ENCODE measurements at regions not wholly inside any gene's neighbourhood (a gene's known extent, or its start where the extent isn't known, plus 50 kb on each side); places are given as distances from the start of the nearest gene placed in this dataset.

DNA sequence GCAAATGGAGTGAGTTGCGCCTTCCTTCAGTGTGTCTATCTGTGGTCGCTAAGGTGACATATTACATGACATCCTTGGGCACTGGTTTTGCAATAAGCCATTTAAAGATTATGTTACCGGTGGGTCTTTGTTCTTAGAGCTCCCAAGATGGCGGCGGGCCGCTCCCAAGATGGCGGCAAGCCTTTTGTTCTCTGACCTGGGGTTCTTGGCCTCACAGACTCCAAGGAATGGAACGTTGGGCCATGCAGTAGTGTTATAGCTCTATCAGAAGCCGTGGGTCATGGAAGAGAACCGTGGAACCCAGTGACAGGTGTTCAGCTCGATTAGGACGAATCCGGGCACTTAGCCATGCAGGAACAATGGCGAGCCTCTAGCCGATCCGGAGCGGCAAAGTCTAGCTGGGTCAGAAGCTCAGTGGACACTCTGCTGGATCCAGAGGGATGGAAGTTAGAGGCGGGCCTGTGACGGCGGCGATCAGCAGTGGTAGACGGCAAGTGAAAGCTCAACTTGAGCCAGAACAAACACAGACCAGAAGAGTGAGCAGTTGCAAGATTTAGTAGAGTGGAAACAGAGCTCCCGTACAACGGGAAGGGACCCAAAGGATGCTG is 188.6 kb downstream of the TEX29 start:
- TF ChIP-seq, protein P1, sequence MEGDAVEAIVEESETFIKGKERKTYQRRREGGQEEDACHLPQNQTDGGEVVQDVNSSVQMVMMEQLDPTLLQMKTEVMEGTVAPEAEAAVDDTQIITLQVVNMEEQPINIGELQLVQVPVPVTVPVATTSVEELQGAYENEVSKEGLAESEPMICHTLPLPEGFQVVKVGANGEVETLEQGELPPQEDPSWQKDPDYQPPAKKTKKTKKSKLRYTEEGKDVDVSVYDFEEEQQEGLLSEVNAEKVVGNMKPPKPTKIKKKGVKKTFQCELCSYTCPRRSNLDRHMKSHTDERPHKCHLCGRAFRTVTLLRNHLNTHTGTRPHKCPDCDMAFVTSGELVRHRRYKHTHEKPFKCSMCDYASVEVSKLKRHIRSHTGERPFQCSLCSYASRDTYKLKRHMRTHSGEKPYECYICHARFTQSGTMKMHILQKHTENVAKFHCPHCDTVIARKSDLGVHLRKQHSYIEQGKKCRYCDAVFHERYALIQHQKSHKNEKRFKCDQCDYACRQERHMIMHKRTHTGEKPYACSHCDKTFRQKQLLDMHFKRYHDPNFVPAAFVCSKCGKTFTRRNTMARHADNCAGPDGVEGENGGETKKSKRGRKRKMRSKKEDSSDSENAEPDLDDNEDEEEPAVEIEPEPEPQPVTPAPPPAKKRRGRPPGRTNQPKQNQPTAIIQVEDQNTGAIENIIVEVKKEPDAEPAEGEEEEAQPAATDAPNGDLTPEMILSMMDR (IDR thresholded peaks at IDR 0.05), result no peak
- TF ChIP-seq POLR2A (IDR thresholded peaks at IDR 0.05), result no peak
